ENCODE measurements at regions not wholly inside any gene's neighbourhood (a gene's known extent, or its start where the extent isn't known, plus 50 kb on each side); places are given as distances from the start of the nearest gene placed in this dataset.

GRCh38 chr5:31106691-31107090 is 86.8 kb upstream of the CDH6 start:
- TF ChIP-seq CTCF (IDR thresholded peaks at IDR 0.05; ENCODE audit: low read depth, low read length, poor library complexity, severe bottlenecking), result no peak
- TF ChIP-seq EZH2phosphoT487 (IDR thresholded peaks at IDR 0.05; ENCODE audit: borderline replicate concordance, low read length), result no peak
